Breast epithelium (tissue), 4 donors: ENCODE measurements at regions not wholly inside any gene's neighbourhood (a gene's known extent, or its start where the extent isn't known, plus 50 kb on each side); places are given as distances from the start of the nearest gene placed in this dataset.

ENCODE experiments used
- DNase-seq, 2 donors: peaks; one replicate each; pipeline ENCODE4 v3.0.0-alpha.2; 2019; ENCODE audit warnings: low spot score in 2 of 2
- H3K27ac ChIP-seq, 2 donors: fragments of 200-600 bp; sonication (generic) in 1 of 2; one replicate each; pipeline ENCODE4 v1.5.1; 2016 to 2019; ENCODE audit warnings: mild to moderate bottlenecking in 1 of 2
- H3K27me3 ChIP-seq, 2 donors: fragments of 200-600 bp; sonication (generic) in 1 of 2; one replicate each; pipeline versions ENCODE4 v1.5.1 to v1.6.0; 2017 to 2019; ENCODE audit warnings: control low read depth in 1 of 2, mild to moderate bottlenecking in 1 of 2
- H3K36me3 ChIP-seq: fragments of 200-600 bp; one replicate; pipeline ENCODE4 v1.5.1; 2019
- H3K4me1 ChIP-seq, 2 donors: fragments of 200-600 bp; sonication (generic); one replicate each; pipeline ENCODE4 v1.5.1; 2016 to 2019; ENCODE audit warnings: control low read depth in 1 of 2
- H3K4me3 ChIP-seq, 3 donors: fragments of 200-600 bp; sonication (generic); 1 replicate in 2 of 3; 2 replicates in 1 of 3; pipeline ENCODE4 v1.5.1; 2016 to 2019; ENCODE audit warnings: mild to moderate bottlenecking in 3 of 3, moderate library complexity in 2 of 3
- H3K9me3 ChIP-seq, 2 donors: fragments of 200-600 bp; sonication (generic) in 1 of 2; one replicate each; pipeline ENCODE4 v1.5.1; 2016 to 2019; ENCODE audit warnings: control low read depth in 1 of 2
- CTCF ChIP-seq, 3 donors: fragments of 450-650 bp; IDR thresholded peaks; one replicate each; pipeline ENCODE4 v1.5.1; 2016 to 2017; ENCODE audit warnings: antibody characterized with exemption in 3 of 3, mild to moderate bottlenecking in 3 of 3, moderate library complexity in 3 of 3
- POLR2A ChIP-seq: fragments of 450-650 bp; IDR thresholded peaks from one replicate; pipeline ENCODE4 v1.6.1; 2016; ENCODE audit warnings: antibody characterized with exemption, mild to moderate bottlenecking, moderate library complexity
- POLR2AphosphoS5 ChIP-seq, 3 donors: sonication (generic); formaldehyde crosslinking; IDR thresholded peaks; one replicate each; pipeline ENCODE4 v1.6.1; 2017; ENCODE audit warnings: antibody characterized with exemption in 3 of 3
- intact Hi-C: fragments of 100-400 bp; cut with DNase I; formaldehyde crosslinking; loops from one replicate; pipeline ENCODE4 v1.15.1; 2023; ENCODE audit warnings: low total_unique reads

GRCh38 chr3:171951597-171951996 lies 87.8 kb upstream of the FNDC3B start:
- H3K27me3 ChIP-seq = no peaks in the 10 kb centered on the region
- no peak overlapping the region for H3K4me3 ChIP-seq
- intact Hi-C loops = no loop called here
- TF ChIP-seq POLR2A = no peak
- TF ChIP-seq CTCF (IDR thresholded peaks at IDR 0.05) = no peak
- TF ChIP-seq POLR2AphosphoS5 (IDR thresholded peaks at IDR 0.05) = no peak
- no peaks in the 10 kb centered on the region for H3K4me1 ChIP-seq
- H3K9me3 ChIP-seq = no peaks in the 10 kb centered on the region
- no peaks in the 10 kb centered on the region for H3K36me3 ChIP-seq
- H3K27ac ChIP-seq = no peak overlapping the region
- DNase-seq = no peak

GRCh38 chr3:171953301-171954022 lies 85.9 kb upstream of the FNDC3B start:
- Histone ChIP-seq H3K9me3 (no peaks in the 10 kb centered on the region), H3K27me3 (no peaks in the 10 kb centered on the region), H3K36me3 (no peaks in the 10 kb centered on the region), H3K27ac (peak overlapping the region; percentile 14 to 35), H3K4me3 (no peak overlapping the region), H3K4me1 (no peaks in the 10 kb centered on the region)
- intact Hi-C loops = no loop called here
- TF ChIP-seq CTCF (IDR thresholded peaks at IDR 0.05) (no peak), POLR2AphosphoS5 (IDR thresholded peaks at IDR 0.05) (no peak), POLR2A (no peak)
- DNase-seq = no peak

- Histone ChIP-seq H3K4me3 (no peak overlapping the region), H3K27ac (no peak overlapping the region), H3K4me1 (no peaks in the 10 kb centered on the region), H3K36me3 (no peaks in the 10 kb centered on the region), H3K27me3 (no peaks in the 10 kb centered on the region), H3K9me3 (no peaks in the 10 kb centered on the region)
- DNase-seq = no peak
- no peak for TF ChIP-seq CTCF (IDR thresholded peaks at IDR 0.05)
- no peak for TF ChIP-seq POLR2A
- TF ChIP-seq POLR2AphosphoS5 (IDR thresholded peaks at IDR 0.05) = no peak
- intact Hi-C loops = no loop called here
Observed at GRCh38 chr3:171954690-171955383, 84.5 kb upstream of the FNDC3B start.

GRCh38 chr3:171955598-171955997 lies 83.8 kb upstream of the FNDC3B start:
- intact Hi-C loops = no loop called here
- H3K27me3 ChIP-seq = no peaks in the 10 kb centered on the region
- H3K4me1 ChIP-seq = no peaks in the 10 kb centered on the region
- no peak for DNase-seq
- no peak overlapping the region for H3K27ac ChIP-seq
- H3K4me3 ChIP-seq = no peak overlapping the region
- TF ChIP-seq POLR2AphosphoS5 (IDR thresholded peaks at IDR 0.05) = no peak
- TF ChIP-seq CTCF (IDR thresholded peaks at IDR 0.05) = no peak
- no peak for TF ChIP-seq POLR2A
- H3K36me3 ChIP-seq = no peaks in the 10 kb centered on the region
- H3K9me3 ChIP-seq = no peaks in the 10 kb centered on the region

GRCh38 chr3:171956181-171956683 lies 83.1 kb upstream of the FNDC3B start:
- Histone ChIP-seq H3K4me1 (no peaks in the 10 kb centered on the region), H3K36me3 (no peaks in the 10 kb centered on the region), H3K4me3 (no peak overlapping the region), H3K27ac (no peak overlapping the region), H3K9me3 (no peaks in the 10 kb centered on the region), H3K27me3 (no peaks in the 10 kb centered on the region)
- intact Hi-C loops = no loop called here
- TF ChIP-seq CTCF (IDR thresholded peaks at IDR 0.05) (no peak), POLR2AphosphoS5 (IDR thresholded peaks at IDR 0.05) (no peak), POLR2A (no peak)
- DNase-seq = no peak
